ENCODE measurements at regions not wholly inside any gene's neighbourhood (a gene's known extent, or its start where the extent isn't known, plus 50 kb on each side); places are given as distances from the start of the nearest gene placed in this dataset.
"Not testable (repeated sequence)": the region's sequence is repeated elsewhere in the genome, so short reads cannot be mapped to it uniquely, and the experiment has no call there.

DNA sequence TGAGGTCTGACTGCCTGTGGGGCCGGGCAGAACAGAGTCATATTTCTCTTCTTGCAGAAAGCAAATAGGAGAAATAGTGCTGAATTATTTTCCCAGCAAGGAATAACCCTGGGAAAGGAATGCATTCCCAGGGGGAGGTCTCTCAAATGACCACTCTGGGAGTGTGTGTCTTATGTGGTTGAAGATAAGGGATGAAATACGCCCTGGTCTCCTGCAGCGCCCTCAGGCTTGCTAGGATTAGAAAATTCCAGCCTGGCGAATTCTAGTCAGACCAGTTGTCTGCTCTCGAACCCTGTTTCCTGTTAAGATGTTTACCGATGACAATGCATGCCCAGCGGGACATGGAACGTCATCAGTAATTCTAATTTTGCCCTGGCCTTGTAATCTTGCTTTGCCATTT is 185.3 kb downstream of the ACTRT1 start:
- TF ChIP-seq EP300 (IDR thresholded peaks at IDR 0.05); KDM1A (IDR thresholded peaks at IDR 0.05; ENCODE audit: low read depth); CTCF (IDR thresholded peaks at IDR 0.05); POLR2A (IDR thresholded peaks at IDR 0.05; ENCODE audit: low read length); RARB (CRISPR knock-in tag; IDR thresholded peaks at IDR 0.05); CEBPB (IDR thresholded peaks at IDR 0.05); CHD2 (IDR thresholded peaks at IDR 0.05; ENCODE audit: low read length, partially characterized antibody); MAX (IDR thresholded peaks at IDR 0.05); EHMT2 (IDR thresholded peaks at IDR 0.05; ENCODE audit: low read depth); RAD21 (conservative IDR thresholded peaks at IDR 0.05 in 1 of 2, IDR thresholded peaks at IDR 0.05 in 1 of 2); RCOR1 (IDR thresholded peaks at IDR 0.05; ENCODE audit: low read depth, low read length); USF2 (IDR thresholded peaks at IDR 0.05); NR3C1 (IDR thresholded peaks at IDR 0.05): not testable (repeated sequence)
- TF ChIP-seq, protein P1, sequence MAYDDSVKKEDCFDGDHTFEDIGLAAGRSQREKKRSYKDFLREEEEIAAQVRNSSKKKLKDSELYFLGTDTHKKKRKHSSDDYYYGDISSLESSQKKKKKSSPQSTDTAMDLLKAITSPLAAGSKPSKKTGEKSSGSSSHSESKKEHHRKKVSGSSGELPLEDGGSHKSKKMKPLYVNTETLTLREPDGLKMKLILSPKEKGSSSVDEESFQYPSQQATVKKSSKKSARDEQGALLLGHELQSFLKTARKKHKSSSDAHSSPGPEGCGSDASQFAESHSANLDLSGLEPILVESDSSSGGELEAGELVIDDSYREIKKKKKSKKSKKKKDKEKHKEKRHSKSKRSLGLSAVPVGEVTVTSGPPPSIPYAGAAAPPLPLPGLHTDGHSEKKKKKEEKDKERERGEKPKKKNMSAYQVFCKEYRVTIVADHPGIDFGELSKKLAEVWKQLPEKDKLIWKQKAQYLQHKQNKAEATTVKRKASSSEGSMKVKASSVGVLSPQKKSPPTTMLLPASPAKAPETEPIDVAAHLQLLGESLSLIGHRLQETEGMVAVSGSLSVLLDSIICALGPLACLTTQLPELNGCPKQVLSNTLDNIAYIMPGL (CRISPR knock-in tag; IDR thresholded peaks at IDR 0.05; ENCODE audit: borderline replicate concordance) = not testable (repeated sequence)
